H1 (cell line): ENCODE measurements at regions not wholly inside any gene's neighbourhood (a gene's known extent, or its start where the extent isn't known, plus 50 kb on each side); places are given as distances from the start of the nearest gene placed in this dataset.

Source experiments
- CTCF ChIA-PET: fragments of 300-600 bp; sonication (Branson Sonifier 250); formaldehyde crosslinking; loops from one replicate; lab custom pipeline; 2021; ENCODE audit not compliant: partially characterized antibody; lab: Charles Lee
- POLR2A ChIA-PET: fragments of 300-600 bp; sonication (Branson Sonifier 250); formaldehyde crosslinking; loops from one replicate; lab custom pipeline; 2021; ENCODE audit warnings: inconsistent platforms; ENCODE audit not compliant: partially characterized antibody; lab: Charles Lee
- DNase-seq, 2 experiments: peaks; one replicate each; pipeline versions ENCODE4 v3.0.0 to v3.0.0-alpha.2; 2010 to 2022; ENCODE audit warnings: low spot score in 2 of 2, low read depth in 1 of 2, mixed read lengths in 1 of 2
- FAIRE-seq: peaks from 2 replicates; lab custom pipeline; 2011; peaks lifted over from hg19 to GRCh38; lab: Jason Lieb, UNC
- H2AFZ ChIP-seq: 2 replicates; pipeline ENCODE4 v1.8.1; 2012; ENCODE audit warnings: low read length, inconsistent platforms
- H2AK5ac ChIP-seq: 2 replicates; pipeline ENCODE4 v1.6.1; 2013; ENCODE audit warnings: low read depth, low read length
- H2BK120ac ChIP-seq: replicated peaks from 2 replicates; pipeline ENCODE3; 2013; ENCODE audit warnings: low read depth, low read length, inconsistent platforms
- H2BK12ac ChIP-seq: 2 replicates; pipeline ENCODE4 v1.6.1; 2013; ENCODE audit warnings: low read depth, low read length
- H2BK15ac ChIP-seq: 2 replicates; pipeline ENCODE4 v1.6.1; 2013; ENCODE audit warnings: low read length
- H2BK20ac ChIP-seq: 2 replicates; pipeline ENCODE4 v1.6.1; 2013; ENCODE audit warnings: low read length
- H2BK5ac ChIP-seq: 2 replicates; pipeline ENCODE4 v1.6.1; 2013; ENCODE audit warnings: low read depth, low read length
- H3K14ac ChIP-seq: 2 replicates; pipeline ENCODE4 v1.6.1; 2013; ENCODE audit warnings: inconsistent platforms; ENCODE audit not compliant: insufficient read length
- H3K18ac ChIP-seq: 2 replicates; pipeline ENCODE4 v1.6.1; 2013; ENCODE audit warnings: low read length; ENCODE audit errors: extremely low read depth
- H3K23ac ChIP-seq: 2 replicates; pipeline ENCODE4 v1.6.1; 2013; ENCODE audit warnings: inconsistent platforms; ENCODE audit not compliant: insufficient read length
- H3K23me2 ChIP-seq: 2 replicates; pipeline ENCODE4 v1.6.1; 2013; ENCODE audit warnings: low read depth, low read length
- H3K27ac ChIP-seq: 2 replicates; pipeline ENCODE4 v1.6.1; 2011; ENCODE audit warnings: low read depth, low read length, inconsistent platforms
- H3K27me3 ChIP-seq, 4 experiments: replicated peaks in 1 of 4; 1 replicate in 1 of 4; 2 replicates in 3 of 4; pipeline versions ENCODE4 v1.6.1 to v1.8.1; 2011 to 2013; ENCODE audit warnings: low read length in 3 of 4, mild to moderate bottlenecking in 3 of 4, inconsistent platforms in 2 of 4, mixed read lengths in 2 of 4, moderate library complexity in 1 of 4; ENCODE audit not compliant: control insufficient read depth in 3 of 4, insufficient read depth in 3 of 4; ENCODE audit errors: extremely low read depth in 1 of 4
- H3K36me3 ChIP-seq, 4 experiments: 2 replicates each; pipeline versions ENCODE4 v1.6.1 to v1.8.1; 2011 to 2013; ENCODE audit warnings: mild to moderate bottlenecking in 4 of 4, low read length in 3 of 4, moderate library complexity in 2 of 4, control low read depth in 1 of 4, inconsistent platforms in 1 of 4; ENCODE audit not compliant: insufficient read depth in 4 of 4, control insufficient read depth in 2 of 4
- H3K4ac ChIP-seq: replicated peaks from 2 replicates; pipeline ENCODE3; 2013; ENCODE audit warnings: low read length, low read depth, mixed read lengths, inconsistent platforms; ENCODE audit not compliant: insufficient read length
- H3K4me1 ChIP-seq, 4 experiments: replicated peaks in 1 of 4; 1 replicate in 1 of 4; 2 replicates in 3 of 4; pipeline versions ENCODE4 v1.6.1 to v1.8.1; 2011 to 2013; ENCODE audit warnings: low read length in 3 of 4, inconsistent platforms in 2 of 4, mixed read lengths in 1 of 4; ENCODE audit not compliant: insufficient read depth in 4 of 4, control insufficient read depth in 3 of 4
- H3K4me2 ChIP-seq, 2 experiments: 2 replicates each; pipeline versions ENCODE4 v1.6.1 to v1.8.1; 2011 to 2013; ENCODE audit warnings: low read depth in 2 of 2, low read length in 2 of 2, control low read depth in 1 of 2, inconsistent platforms in 1 of 2, mild to moderate bottlenecking in 1 of 2; ENCODE audit not compliant: insufficient read depth in 1 of 2
- H3K4me3 ChIP-seq, 4 experiments: fragments of 200-600, 300-600 bp in 1 of 4; sonication (generic), shearing (Covaris generic), sonication (Bioruptor Twin) in 1 of 4; 2 replicates each; pipeline versions ENCODE4 v1.5.1 to v1.8.1; 2011 to 2016; ENCODE audit warnings: low read length in 4 of 4, low read depth in 3 of 4, control low read depth in 2 of 4, inconsistent platforms in 2 of 4, mild to moderate bottlenecking in 2 of 4, mixed read lengths in 1 of 4, moderate library complexity in 1 of 4; ENCODE audit not compliant: insufficient read depth in 2 of 4; ENCODE audit errors: extremely low read depth in 1 of 4
- H3K56ac ChIP-seq: replicated peaks from 2 replicates; pipeline ENCODE3; 2013; ENCODE audit warnings: low read depth, mild to moderate bottlenecking, mixed read lengths, low read length, inconsistent platforms; ENCODE audit not compliant: insufficient read length
- H3K79me1 ChIP-seq: 2 replicates; pipeline ENCODE4 v1.6.1; 2013; ENCODE audit warnings: low read depth, low read length, control low read depth
- H3K79me2 ChIP-seq, 2 experiments: 2 replicates each; pipeline versions ENCODE4 v1.6.1 to v1.8.1; 2012 to 2013; ENCODE audit warnings: low read length in 2 of 2, mild to moderate bottlenecking in 2 of 2, inconsistent platforms in 1 of 2; ENCODE audit not compliant: insufficient read depth in 2 of 2, control insufficient read depth in 1 of 2
- H3K9ac ChIP-seq, 4 experiments: replicated peaks in 1 of 4; 1 replicate in 1 of 4; 2 replicates in 3 of 4; pipeline versions ENCODE4 v1.6.1 to v1.8.1; 2011 to 2013; ENCODE audit warnings: low read depth in 3 of 4, low read length in 3 of 4, control low read depth in 2 of 4, mild to moderate bottlenecking in 2 of 4, moderate library complexity in 2 of 4, inconsistent platforms in 1 of 4; ENCODE audit errors: extremely low read depth in 1 of 4
- H3K9me3 ChIP-seq, 2 experiments: 2 replicates each; pipeline versions ENCODE4 v1.6.1 to v1.8.1; 2012 to 2013; ENCODE audit warnings: mild to moderate bottlenecking in 2 of 2, moderate library complexity in 2 of 2, control low read depth in 1 of 2, inconsistent platforms in 1 of 2, low read depth in 1 of 2, low read length in 1 of 2, mixed read lengths in 1 of 2; ENCODE audit not compliant: insufficient read depth in 2 of 2
- H4K20me1 ChIP-seq, 2 experiments: replicated peaks in 1 of 2; 2 replicates each; pipeline versions ENCODE3 to v1.8.1; 2011 to 2013; ENCODE audit warnings: inconsistent platforms in 2 of 2, low read length in 2 of 2, mild to moderate bottlenecking in 1 of 2; ENCODE audit not compliant: insufficient read depth in 2 of 2, control insufficient read depth in 1 of 2
- H4K5ac ChIP-seq: 2 replicates; pipeline ENCODE4 v1.6.1; 2013; ENCODE audit warnings: low read length, low read depth, mixed read lengths, inconsistent platforms; ENCODE audit not compliant: insufficient read length
- H4K8ac ChIP-seq: 2 replicates; pipeline ENCODE4 v1.8.0; 2013; ENCODE audit warnings: mild to moderate bottlenecking, moderate library complexity, low read length, inconsistent platforms; ENCODE audit not compliant: insufficient read depth; ENCODE audit errors: extremely low read depth
- H4K91ac ChIP-seq: replicated peaks from 2 replicates; pipeline ENCODE3; 2013; ENCODE audit warnings: low read length, mixed read lengths, inconsistent platforms; ENCODE audit not compliant: insufficient read length
- BCL11A ChIP-seq, 2 experiments: IDR thresholded peaks; one replicate each; pipeline ENCODE4 v1.6.1; 2011; ENCODE audit warnings: low read depth in 2 of 2, low read length in 2 of 2, mild to moderate bottlenecking in 2 of 2
- CBX5 ChIP-seq: fragments of 300-800, 300-1000 bp; sonication (generic); IDR thresholded peaks from 2 replicates; pipeline ENCODE4 v1.7.1; 2016; ENCODE audit warnings: antibody characterized with exemption, low read length, low read depth
- EZH2 ChIP-seq: fragments of 200-600 bp; sonication (generic); IDR thresholded peaks from 2 replicates; pipeline ENCODE4 v1.7.1; 2012; ENCODE audit warnings: low read depth, mild to moderate bottlenecking, moderate library complexity, low read length, inconsistent platforms; ENCODE audit not compliant: severe bottlenecking
- GABPA ChIP-seq: IDR thresholded peaks from 2 replicates; pipeline ENCODE4 v1.6.1; 2011; ENCODE audit warnings: mild to moderate bottlenecking, low read length, moderate library complexity, borderline replicate concordance; ENCODE audit not compliant: insufficient read depth
- MAFK ChIP-seq: IDR thresholded peaks from 2 replicates; pipeline ENCODE4 v1.6.1; 2012; ENCODE audit warnings: low read depth, mild to moderate bottlenecking, improper control_type of control experiment, low read length
- SAP30 ChIP-seq: fragments of 300-600 bp; sonication (generic); IDR thresholded peaks from 2 replicates; pipeline ENCODE4 v1.7.1; 2012; ENCODE audit warnings: low read length, moderate library complexity, mild to moderate bottlenecking, inconsistent platforms; ENCODE audit not compliant: insufficient read depth, insufficient replicate concordance
- SP4 ChIP-seq: IDR thresholded peaks from 2 replicates; pipeline ENCODE4 v1.6.1; 2012; ENCODE audit warnings: low read length, inconsistent platforms
- TBP ChIP-seq: IDR thresholded peaks from 2 replicates; pipeline ENCODE4 v1.6.1; 2011; ENCODE audit warnings: low read depth, low read length, improper control_type of control experiment
- USF2 ChIP-seq: IDR thresholded peaks from 2 replicates; pipeline ENCODE4 v1.6.1; 2011; ENCODE audit warnings: low read length, improper control_type of control experiment
- YY1 ChIP-seq: IDR thresholded peaks from 2 replicates; pipeline ENCODE4 v1.6.1; 2011; ENCODE audit warnings: low read depth, mild to moderate bottlenecking, low read length
- WGBS, 2 experiments: shearing (Covaris generic) in 1 of 2; methylation state at CpG; one replicate each; pipeline versions ENCODE4 v1.1.6 to v1.1.7; 2013 to 2015; ENCODE audit warnings: low lambda C conversion rate in 2 of 2, mixed read lengths in 2 of 2, inconsistent platforms in 1 of 2, low coverage in 1 of 2, missing lambda C conversion rate in 1 of 2; ENCODE audit not compliant: insufficient replicate concordance in 2 of 2, insufficient coverage in 1 of 2, insufficient read length in 1 of 2; ENCODE audit errors: extremely low coverage in 1 of 2, missing lambda C conversion rate in 1 of 2; 5-methylcytosine and 5-hydroxymethylcytosine counted together

- Histone ChIP-seq H2BK5ac (no peak overlapping the region), H3K4me3 (no peak overlapping the region), H3K9me3 (no peaks in the 10 kb centered on the region), H3K4me2 (no peak overlapping the region), H2BK20ac (no peak overlapping the region), H3K23ac (no peak overlapping the region), H4K91ac (no peak overlapping the region), H4K5ac (no peak overlapping the region), H2BK12ac (no peak overlapping the region), H3K4ac (no peak overlapping the region), H2AK5ac (no peak overlapping the region), H4K8ac (no peak overlapping the region), H4K20me1 (no peaks in the 10 kb centered on the region), H2BK120ac (no peak overlapping the region), H3K14ac (no peak overlapping the region), H3K27me3 (no peaks in the 10 kb centered on the region), H3K79me2 (no peaks in the 10 kb centered on the region), H3K79me1 (no peaks in the 10 kb centered on the region), H3K56ac (no peak overlapping the region), H3K9ac (no peak overlapping the region), H3K27ac (no peak overlapping the region), H2AFZ (no peak overlapping the region), H2BK15ac (no peak overlapping the region), H3K4me1 (no peaks in the 10 kb centered on the region), H3K18ac (no peak overlapping the region), H3K23me2 (no peaks in the 10 kb centered on the region), H3K36me3 (no peaks in the 10 kb centered on the region)
- DNase-seq: no peak
- FAIRE-seq: no peak
- TF ChIP-seq MAFK: no peak
- TF ChIP-seq CBX5: no peak
- TF ChIP-seq YY1: no peak
- no peak for TF ChIP-seq SP4
- TF ChIP-seq EZH2: no peak
- no peak for TF ChIP-seq GABPA
- no peak for TF ChIP-seq USF2
- TF ChIP-seq SAP30: no peak
- TF ChIP-seq BCL11A (IDR thresholded peaks at IDR 0.05; ENCODE audit: low read depth in 2 of 2, low read length in 2 of 2): no peak
- no peak for TF ChIP-seq TBP
- CTCF ChIA-PET: no interaction called here
- WGBS, 2 experiments: 84% methylated on average over 1 of the region's 1 CpG; no CpG with 5 or more reads in 1 of the 2 experiments
- POLR2A ChIA-PET: no interaction called here
Measured at GRCh38 chr2:75360945-75361344, 161.6 kb upstream of the TACR1 start.
